Activated naive CD8-positive, alpha-beta T cell treated with anti-CD3 and anti-CD28 coated beads, Interleukin-2, amount 10 ng/mL, durations not matched to agents 7 days and 5 days (primary cell): ENCODE measurements at regions not wholly inside any gene's neighbourhood (a gene's known extent, or its start where the extent isn't known, plus 50 kb on each side); places are given as distances from the start of the nearest gene placed in this dataset.

ENCODE experiments used
- ATAC-seq: fragments of 150-1000 bp; cut with Tn5 transposase; one replicate; pipeline ENCODE4 v1.10.0; 2021; ENCODE audit warnings: low read depth, moderate library complexity
- POLR2A ChIA-PET: fragments of 350-600 bp; sonication (Branson Sonifier 250); formaldehyde crosslinking; loops from one replicate; lab custom pipeline; 2021; ENCODE audit warnings: antibody characterized with exemption; lab: Charles Lee
- DNase-seq: peaks from one replicate; pipeline ENCODE4 v3.0.0; 2021
- H3K27ac Mint-ChIP-seq: one replicate; pipeline ENCODE4 v1.8.0; 2022; ENCODE audit warnings: mild to moderate bottlenecking, mixed read lengths
- H3K27me3 Mint-ChIP-seq: one replicate; pipeline ENCODE4 v1.8.0; 2022; ENCODE audit warnings: mild to moderate bottlenecking, moderate library complexity, mixed read lengths
- H3K36me3 Mint-ChIP-seq: one replicate; pipeline ENCODE4 v1.8.0; 2021; ENCODE audit warnings: mild to moderate bottlenecking, mixed read lengths
- H3K4me1 Mint-ChIP-seq: one replicate; pipeline ENCODE4 v1.8.0; 2021; ENCODE audit warnings: mixed read lengths
- H3K4me3 Mint-ChIP-seq: one replicate; pipeline ENCODE4 v1.8.0; 2022; ENCODE audit warnings: mild to moderate bottlenecking, moderate library complexity, mixed read lengths
- H3K9me3 Mint-ChIP-seq: one replicate; pipeline ENCODE4 v1.8.0; 2021; ENCODE audit warnings: mixed read lengths

GRCh38 chr13:112233716-112234115 lies 142.4 kb upstream of the SPACA7 start:
- Mint-ChIP-seq H3K36me3 (no peaks in the 10 kb centered on the region), H3K27me3 (no peaks in the 10 kb centered on the region), H3K9me3 (no peaks in the 10 kb centered on the region), H3K27ac (no peak overlapping the region), H3K4me1 (no peaks in the 10 kb centered on the region), H3K4me3 (no peak overlapping the region)
- ATAC-seq (no peak), DNase-seq (no peak)
- POLR2A ChIA-PET: no interaction called here

- no peaks in the 10 kb centered on the region for H3K4me1 Mint-ChIP-seq
- no peaks in the 10 kb centered on the region for H3K36me3 Mint-ChIP-seq
- H3K9me3 Mint-ChIP-seq: no peaks in the 10 kb centered on the region
- no peak overlapping the region for H3K4me3 Mint-ChIP-seq
- DNase-seq: no peak
- H3K27me3 Mint-ChIP-seq: no peaks in the 10 kb centered on the region
- POLR2A ChIA-PET: no interaction called here
- ATAC-seq: no peak
- no peak overlapping the region for H3K27ac Mint-ChIP-seq
Measured at GRCh38 chr13:112234131-112234875, 141.9 kb upstream of the SPACA7 start.

GRCh38 chr13:112236016-112236415 lies 140.1 kb upstream of the SPACA7 start:
- Mint-ChIP-seq H3K27me3 (peaks cover 2% of the 10 kb centered on the region), H3K9me3 (no peaks in the 10 kb centered on the region), H3K27ac (no peak overlapping the region), H3K4me1 (no peaks in the 10 kb centered on the region), H3K36me3 (no peaks in the 10 kb centered on the region), H3K4me3 (no peak overlapping the region)
- POLR2A ChIA-PET: no interaction called here
- ATAC-seq (no peak), DNase-seq (no peak)

GRCh38 chr13:112236539-112237197 lies 139.5 kb upstream of the SPACA7 start:
- Mint-ChIP-seq H3K9me3 (no peaks in the 10 kb centered on the region), H3K4me3 (no peak overlapping the region)
- no peak for ATAC-seq

GRCh38 chr13:112238436-112238995 lies 137.6 kb upstream of the SPACA7 start:
- ATAC-seq: no peak
- Mint-ChIP-seq H3K36me3 (no peaks in the 10 kb centered on the region), H3K27me3 (peaks cover 8% of the 10 kb centered on the region), H3K4me1 (no peaks in the 10 kb centered on the region), H3K9me3 (no peaks in the 10 kb centered on the region), H3K4me3 (no peak overlapping the region), H3K27ac (no peak overlapping the region)
- no peak for DNase-seq
- POLR2A ChIA-PET: no interaction called here

More at GRCh38 chr13:112236539-112237197, 139.5 kb upstream of the SPACA7 start:
- no peak overlapping the region for H3K27ac Mint-ChIP-seq
- POLR2A ChIA-PET: no interaction called here
- H3K27me3 Mint-ChIP-seq: peaks cover 6% of the 10 kb centered on the region
- no peaks in the 10 kb centered on the region for H3K36me3 Mint-ChIP-seq
- no peak for DNase-seq
- H3K4me1 Mint-ChIP-seq: no peaks in the 10 kb centered on the region

- ATAC-seq (no peak), DNase-seq (no peak)
- Mint-ChIP-seq H3K36me3 (no peaks in the 10 kb centered on the region), H3K27ac (no peak overlapping the region), H3K4me1 (no peaks in the 10 kb centered on the region), H3K4me3 (no peak overlapping the region), H3K9me3 (no peaks in the 10 kb centered on the region), H3K27me3 (peaks cover 8% of the 10 kb centered on the region)
- POLR2A ChIA-PET: no interaction called here
Measured at GRCh38 chr13:112240076-112240475, 136.1 kb upstream of the SPACA7 start.

GRCh38 chr13:112241288-112241687 lies 134.9 kb upstream of the SPACA7 start:
- H3K36me3 Mint-ChIP-seq: no peaks in the 10 kb centered on the region
- POLR2A ChIA-PET: no interaction called here
- H3K27me3 Mint-ChIP-seq: peaks cover 8% of the 10 kb centered on the region
- H3K4me3 Mint-ChIP-seq: no peak overlapping the region
- H3K9me3 Mint-ChIP-seq: no peaks in the 10 kb centered on the region
- ATAC-seq: no peak
- no peak for DNase-seq
- no peaks in the 10 kb centered on the region for H3K4me1 Mint-ChIP-seq
- H3K27ac Mint-ChIP-seq: no peak overlapping the region

- Mint-ChIP-seq H3K27me3 (peaks cover 8% of the 10 kb centered on the region), H3K9me3 (no peaks in the 10 kb centered on the region), H3K4me1 (no peaks in the 10 kb centered on the region), H3K4me3 (no peak overlapping the region), H3K36me3 (no peaks in the 10 kb centered on the region), H3K27ac (no peak overlapping the region)
- DNase-seq (no peak), ATAC-seq (no peak)
- POLR2A ChIA-PET: no interaction called here
Measured at GRCh38 chr13:112242777-112243176, 133.4 kb upstream of the SPACA7 start.

GRCh38 chr13:112244061-112244460 lies 132.1 kb upstream of the SPACA7 start:
- no peaks in the 10 kb centered on the region for H3K4me1 Mint-ChIP-seq
- DNase-seq (no peak), ATAC-seq (no peak)
- peaks cover 8% of the 10 kb centered on the region for H3K27me3 Mint-ChIP-seq
- no peaks in the 10 kb centered on the region for H3K9me3 Mint-ChIP-seq
- H3K36me3 Mint-ChIP-seq: no peaks in the 10 kb centered on the region
- no peak overlapping the region for H3K4me3 Mint-ChIP-seq
- POLR2A ChIA-PET: no interaction called here
- no peak overlapping the region for H3K27ac Mint-ChIP-seq

GRCh38 chr13:112244495-112245177 lies 131.5 kb upstream of the SPACA7 start:
- Mint-ChIP-seq H3K27me3 (peaks cover 8% of the 10 kb centered on the region), H3K27ac (no peak overlapping the region), H3K9me3 (no peaks in the 10 kb centered on the region), H3K4me3 (no peak overlapping the region), H3K36me3 (no peaks in the 10 kb centered on the region), H3K4me1 (no peaks in the 10 kb centered on the region)
- ATAC-seq (no peak), DNase-seq (no peak)
- POLR2A ChIA-PET: no interaction called here

- ATAC-seq (no peak), DNase-seq (no peak)
- H3K9me3 Mint-ChIP-seq: no peaks in the 10 kb centered on the region
- no peak overlapping the region for H3K27ac Mint-ChIP-seq
- H3K36me3 Mint-ChIP-seq: no peaks in the 10 kb centered on the region
- peaks cover 8% of the 10 kb centered on the region for H3K27me3 Mint-ChIP-seq
- H3K4me1 Mint-ChIP-seq: no peaks in the 10 kb centered on the region
- no peak overlapping the region for H3K4me3 Mint-ChIP-seq
- POLR2A ChIA-PET: no interaction called here
Measured at GRCh38 chr13:112245179-112245724, 130.9 kb upstream of the SPACA7 start.

- H3K36me3 Mint-ChIP-seq: no peaks in the 10 kb centered on the region
- H3K27me3 Mint-ChIP-seq: peaks cover 6% of the 10 kb centered on the region
- H3K4me1 Mint-ChIP-seq: no peaks in the 10 kb centered on the region
- no peak overlapping the region for H3K4me3 Mint-ChIP-seq
- no peak for DNase-seq
- no peaks in the 10 kb centered on the region for H3K9me3 Mint-ChIP-seq
- POLR2A ChIA-PET: no interaction called here
- no peak for ATAC-seq
- no peak overlapping the region for H3K27ac Mint-ChIP-seq
Measured at GRCh38 chr13:112245989-112246388, 130.2 kb upstream of the SPACA7 start.

- Mint-ChIP-seq H3K27me3 (no peaks in the 10 kb centered on the region), H3K36me3 (no peaks in the 10 kb centered on the region), H3K9me3 (no peaks in the 10 kb centered on the region), H3K4me3 (no peak overlapping the region), H3K27ac (no peak overlapping the region), H3K4me1 (no peaks in the 10 kb centered on the region)
- POLR2A ChIA-PET: no interaction called here
- DNase-seq (no peak), ATAC-seq (no peak)
Measured at GRCh38 chr13:112246731-112247470, 129.3 kb upstream of the SPACA7 start.
